ENCODE measurements at regions not wholly inside any gene's neighbourhood (a gene's known extent, or its start where the extent isn't known, plus 50 kb on each side); places are given as distances from the start of the nearest gene placed in this dataset.

DNA sequence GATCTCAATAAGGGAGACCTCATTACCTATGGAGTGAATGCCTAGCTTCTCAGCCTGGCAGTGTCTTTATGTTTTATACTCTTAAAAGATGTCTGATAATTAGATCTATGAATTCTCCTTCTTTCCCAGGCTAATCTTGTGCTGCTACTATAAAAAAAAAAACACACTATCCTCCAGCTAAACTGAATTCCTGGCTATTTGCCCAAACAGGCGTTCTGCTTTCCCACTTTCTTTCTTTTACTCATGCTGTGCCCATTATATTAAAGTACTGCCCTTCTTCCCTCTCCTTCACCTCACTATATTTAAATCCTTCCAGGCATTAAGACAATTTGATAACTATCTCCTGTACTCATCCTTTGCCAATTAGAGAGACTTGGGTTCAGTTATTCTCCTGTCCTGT, 1134.9 kb downstream of the ROBO2 start:
- Histone ChIP-seq H3K9me3 (no peaks in the 10 kb centered on the region), H3K27me3 (no peaks in the 10 kb centered on the region), H3K4me1 (no peaks in the 10 kb centered on the region), H3K27ac (no peak overlapping the region), H3K36me3 (no peaks in the 10 kb centered on the region), H3K9ac (ENCODE audit: low read depth in 2 of 2, low read length in 2 of 2) (no peak overlapping the region), H3K4me3 (no peak overlapping the region)
- TF ChIP-seq, protein P1, sequence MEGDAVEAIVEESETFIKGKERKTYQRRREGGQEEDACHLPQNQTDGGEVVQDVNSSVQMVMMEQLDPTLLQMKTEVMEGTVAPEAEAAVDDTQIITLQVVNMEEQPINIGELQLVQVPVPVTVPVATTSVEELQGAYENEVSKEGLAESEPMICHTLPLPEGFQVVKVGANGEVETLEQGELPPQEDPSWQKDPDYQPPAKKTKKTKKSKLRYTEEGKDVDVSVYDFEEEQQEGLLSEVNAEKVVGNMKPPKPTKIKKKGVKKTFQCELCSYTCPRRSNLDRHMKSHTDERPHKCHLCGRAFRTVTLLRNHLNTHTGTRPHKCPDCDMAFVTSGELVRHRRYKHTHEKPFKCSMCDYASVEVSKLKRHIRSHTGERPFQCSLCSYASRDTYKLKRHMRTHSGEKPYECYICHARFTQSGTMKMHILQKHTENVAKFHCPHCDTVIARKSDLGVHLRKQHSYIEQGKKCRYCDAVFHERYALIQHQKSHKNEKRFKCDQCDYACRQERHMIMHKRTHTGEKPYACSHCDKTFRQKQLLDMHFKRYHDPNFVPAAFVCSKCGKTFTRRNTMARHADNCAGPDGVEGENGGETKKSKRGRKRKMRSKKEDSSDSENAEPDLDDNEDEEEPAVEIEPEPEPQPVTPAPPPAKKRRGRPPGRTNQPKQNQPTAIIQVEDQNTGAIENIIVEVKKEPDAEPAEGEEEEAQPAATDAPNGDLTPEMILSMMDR (IDR thresholded peaks at IDR 0.05) = no peak
- intact Hi-C loops (cut with DNase I) = no loop called here
- no peak for DNase-seq

DNA sequence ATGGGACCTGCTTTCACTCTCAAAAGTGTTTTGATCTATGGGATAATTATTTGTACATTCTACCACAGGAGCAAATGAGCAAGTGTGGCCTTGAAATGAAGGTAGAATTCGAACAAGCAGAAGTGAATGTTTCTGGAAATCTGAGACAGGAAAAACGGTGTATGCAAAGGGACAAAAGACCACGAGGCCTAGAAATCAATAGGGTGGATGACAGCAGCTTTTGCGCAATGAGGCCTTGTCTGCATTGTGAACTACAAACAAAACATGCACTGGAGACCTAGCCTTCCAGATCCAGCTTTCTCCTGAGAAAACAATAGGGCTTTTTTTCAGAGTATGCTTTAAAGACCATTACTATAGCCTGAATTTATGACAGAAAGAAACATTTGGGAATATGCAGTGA, 1137.0 kb downstream of the ROBO2 start:
- Histone ChIP-seq H3K9me3 (no peaks in the 10 kb centered on the region), H3K27ac (no peak overlapping the region), H3K4me1 (no peaks in the 10 kb centered on the region), H3K27me3 (no peaks in the 10 kb centered on the region), H3K9ac (ENCODE audit: low read depth in 2 of 2, low read length in 2 of 2) (no peak overlapping the region), H3K36me3 (no peaks in the 10 kb centered on the region), H3K4me3 (no peak overlapping the region)
- DNase-seq = no peak
- intact Hi-C loops (cut with DNase I) = no loop called here
- TF ChIP-seq, protein P1 (IDR thresholded peaks at IDR 0.05) = no peak

DNA sequence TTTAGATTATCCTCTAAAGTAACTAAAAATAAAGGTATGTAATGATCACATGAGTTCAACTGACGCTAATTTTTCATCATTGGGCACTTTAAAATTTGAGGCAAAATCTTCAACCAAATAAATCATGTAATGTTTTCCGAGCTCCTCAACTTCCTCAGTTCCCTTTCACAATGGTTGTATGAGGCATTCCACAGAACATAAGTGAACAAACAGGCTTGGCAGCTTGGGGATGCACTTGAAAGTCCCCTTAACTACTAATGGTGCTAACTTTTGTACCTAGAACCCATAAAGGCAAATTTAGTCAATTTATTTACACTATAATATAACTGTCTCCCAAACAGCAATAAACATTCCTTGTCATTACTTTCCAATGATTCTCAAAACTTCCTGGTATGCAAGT, 1137.9 kb downstream of the ROBO2 start:
- Histone ChIP-seq H3K36me3 (no peaks in the 10 kb centered on the region), H3K9me3 (no peaks in the 10 kb centered on the region), H3K4me1 (no peaks in the 10 kb centered on the region), H3K27ac (no peak overlapping the region), H3K27me3 (no peaks in the 10 kb centered on the region), H3K4me3 (no peak overlapping the region), H3K9ac (ENCODE audit: low read depth in 2 of 2, low read length in 2 of 2) (no peak overlapping the region)
- TF ChIP-seq, protein P1 (IDR thresholded peaks at IDR 0.05) = no peak
- DNase-seq = no peak
- intact Hi-C loops (cut with DNase I) = no loop called here

DNA sequence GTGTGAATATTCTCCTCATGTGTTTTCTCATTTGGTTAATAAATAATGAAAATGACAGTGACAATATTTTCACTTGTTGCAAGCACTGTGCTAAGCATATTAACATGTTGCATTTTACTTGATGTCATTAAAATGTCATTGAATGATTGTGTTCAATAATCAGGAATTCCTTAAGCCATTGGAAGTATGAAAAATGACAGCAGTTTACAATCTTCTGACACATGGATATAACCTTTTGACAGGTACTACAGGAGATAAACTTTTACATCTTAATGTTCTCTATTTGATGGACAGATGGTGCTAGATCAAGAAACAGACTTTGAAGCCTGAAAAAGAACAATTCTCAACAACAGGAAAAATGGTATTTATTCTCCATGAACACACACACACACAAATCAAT, 1138.3 kb downstream of the ROBO2 start:
- Histone ChIP-seq H3K9ac (ENCODE audit: low read depth in 2 of 2, low read length in 2 of 2) (no peak overlapping the region), H3K27me3 (no peaks in the 10 kb centered on the region), H3K4me3 (no peak overlapping the region), H3K9me3 (no peaks in the 10 kb centered on the region), H3K27ac (no peak overlapping the region), H3K4me1 (no peaks in the 10 kb centered on the region), H3K36me3 (no peaks in the 10 kb centered on the region)
- TF ChIP-seq, protein P1 (IDR thresholded peaks at IDR 0.05) = no peak
- intact Hi-C loops (cut with DNase I) = no loop called here
- DNase-seq = no peak

DNA sequence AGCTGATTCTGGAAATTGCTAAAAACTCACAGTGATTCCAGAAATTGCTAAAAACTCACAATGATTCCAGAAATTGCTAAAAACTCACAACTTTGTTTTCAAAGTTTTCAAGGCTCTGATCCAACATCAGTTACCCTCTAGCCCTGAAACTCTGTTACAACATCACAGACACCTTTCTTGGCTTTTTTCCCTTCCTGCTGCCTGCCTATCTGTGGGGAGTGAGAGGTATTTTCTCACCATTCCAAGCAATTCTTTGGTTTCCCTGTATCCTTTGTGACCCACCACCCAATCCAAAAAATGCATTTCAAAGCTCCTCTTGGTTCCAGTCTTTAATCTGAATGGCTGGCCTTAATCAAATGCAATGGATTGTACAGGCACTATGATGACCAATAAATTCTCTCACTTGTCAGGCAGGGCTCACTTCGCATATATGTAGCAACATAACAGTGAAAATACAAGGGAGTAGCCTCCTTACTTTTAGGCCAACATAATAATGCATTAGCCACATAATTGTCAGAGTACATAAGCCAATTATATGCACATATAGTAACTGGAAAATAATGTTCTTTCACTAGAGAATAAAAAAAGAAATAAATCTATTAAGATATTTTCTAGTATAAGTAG, 1139.0 kb downstream of the ROBO2 start:
- no peaks in the 10 kb centered on the region for H3K4me1 ChIP-seq
- no peaks in the 10 kb centered on the region for H3K27me3 ChIP-seq
- no peaks in the 10 kb centered on the region for H3K36me3 ChIP-seq
- TF ChIP-seq, protein P1 (IDR thresholded peaks at IDR 0.05) = no peak
- no peak for DNase-seq
- no peak overlapping the region for H3K27ac ChIP-seq
- H3K9ac ChIP-seq (ENCODE audit: low read depth in 2 of 2, low read length in 2 of 2) = no peak overlapping the region
- intact Hi-C loops (cut with DNase I) = no loop called here
- no peak overlapping the region for H3K4me3 ChIP-seq
- H3K9me3 ChIP-seq = no peaks in the 10 kb centered on the region

Data from colonic mucosa (tissue), 4 donors.